Mesendoderm (in vitro differentiated cells): ENCODE measurements at regions not wholly inside any gene's neighbourhood (a gene's known extent, or its start where the extent isn't known, plus 50 kb on each side); places are given as distances from the start of the nearest gene placed in this dataset.

Source experiments
- DNase-seq: peaks from one replicate; pipeline ENCODE4 v3.0.0; 2013
- H2AK5ac ChIP-seq: 2 replicates; pipeline ENCODE4 v1.6.1; 2013; ENCODE audit warnings: low read length, inconsistent platforms
- H2BK120ac ChIP-seq: 2 replicates; pipeline ENCODE4 v1.6.1; 2013; ENCODE audit warnings: low read depth, mild to moderate bottlenecking, low read length, moderate library complexity, mixed read lengths
- H2BK15ac ChIP-seq: replicated peaks from 2 replicates; pipeline ENCODE4 v1.6.1; 2013; ENCODE audit warnings: low read depth, mild to moderate bottlenecking, moderate library complexity
- H2BK5ac ChIP-seq: 2 replicates; pipeline ENCODE4 v1.6.1; 2013; ENCODE audit warnings: low read length, inconsistent platforms
- H3K18ac ChIP-seq: 2 replicates; pipeline ENCODE4 v1.6.1; 2013; ENCODE audit warnings: mild to moderate bottlenecking, low read length, mixed read lengths
- H3K23ac ChIP-seq: one replicate; pipeline ENCODE4 v1.6.1; 2013; ENCODE audit warnings: low read length
- H3K27ac ChIP-seq: 2 replicates; pipeline ENCODE4 v1.5.1; 2013; ENCODE audit warnings: low read depth, mild to moderate bottlenecking, inconsistent platforms, low read length, moderate library complexity
- H3K27me3 ChIP-seq: 2 replicates; pipeline ENCODE4 v1.6.1; 2013; ENCODE audit warnings: low read length, control low read depth, mild to moderate bottlenecking, inconsistent platforms; ENCODE audit not compliant: insufficient read depth, poor library complexity
- H3K36me3 ChIP-seq: 2 replicates; pipeline ENCODE4 v1.6.1; 2013; ENCODE audit warnings: low read length, inconsistent platforms; ENCODE audit not compliant: control insufficient read depth, insufficient read depth
- H3K4ac ChIP-seq: one replicate; pipeline ENCODE4 v1.6.1; 2013; ENCODE audit warnings: low read depth, mild to moderate bottlenecking, low read length, moderate library complexity
- H3K4me1 ChIP-seq: 2 replicates; pipeline ENCODE4 v1.6.1; 2013; ENCODE audit warnings: low read depth, low read length, inconsistent platforms; ENCODE audit not compliant: control insufficient read depth
- H3K4me2 ChIP-seq: 2 replicates; pipeline ENCODE4 v1.6.1; 2013; ENCODE audit warnings: low read length
- H3K4me3 ChIP-seq: 2 replicates; pipeline ENCODE4 v1.5.1; 2013; ENCODE audit warnings: mild to moderate bottlenecking, low read length
- H3K56ac ChIP-seq: one replicate; pipeline ENCODE4 v1.6.1; 2013; ENCODE audit warnings: low read length
- H3K79me1 ChIP-seq: 2 replicates; pipeline ENCODE4 v1.6.1; 2013; ENCODE audit warnings: low read length, inconsistent platforms
- H3K79me2 ChIP-seq: 2 replicates; pipeline ENCODE4 v1.6.1; 2013; ENCODE audit warnings: mild to moderate bottlenecking, low read length; ENCODE audit not compliant: control insufficient read depth, insufficient read depth
- H3K9ac ChIP-seq: 2 replicates; pipeline ENCODE4 v1.6.1; 2013; ENCODE audit warnings: low read length, inconsistent platforms
- H4K5ac ChIP-seq: one replicate; pipeline ENCODE4 v1.6.1; 2013; ENCODE audit warnings: low read length
- H4K8ac ChIP-seq: one replicate; pipeline ENCODE4 v1.6.1; 2013; ENCODE audit warnings: low read depth, mild to moderate bottlenecking, control low read depth, low read length, moderate library complexity
- WGBS: extraction: QIAGEN DNeasy Blood & Tissue Kit; methylation state at CpG from one replicate; pipeline ENCODE4 v1.1.7; 2013; ENCODE audit warnings: low lambda C conversion rate, missing lambda C conversion rate; ENCODE audit not compliant: insufficient coverage; ENCODE audit errors: extremely low coverage; 5-methylcytosine and 5-hydroxymethylcytosine counted together

DNA sequence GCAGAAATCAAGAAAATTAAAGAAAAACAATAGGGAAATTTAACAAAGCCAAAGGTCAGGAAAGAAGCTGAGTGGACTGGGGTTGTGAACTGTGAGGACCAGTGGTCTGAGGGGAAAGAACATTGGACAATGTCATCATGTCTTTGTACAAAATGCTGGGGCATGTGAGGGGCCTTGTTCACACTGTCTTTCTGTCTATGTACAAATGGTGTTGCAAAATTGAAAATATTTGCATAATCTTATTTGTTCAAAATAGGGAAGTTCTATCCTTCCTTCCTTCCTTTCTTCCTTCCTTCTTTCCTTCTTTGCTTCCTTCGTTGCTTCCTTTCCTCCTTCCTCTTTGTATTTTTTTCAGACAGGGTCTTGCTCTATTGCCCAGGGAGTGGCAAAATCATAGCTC, 79.2 kb upstream of the SCEL start:
- Histone ChIP-seq H3K4me1 (no peaks in the 10 kb centered on the region), H3K56ac (no peak overlapping the region), H2BK15ac (no peak overlapping the region), H3K79me2 (no peaks in the 10 kb centered on the region), H2BK120ac (no peak overlapping the region), H3K27me3 (no peaks in the 10 kb centered on the region), H4K8ac (no peak overlapping the region), H3K4ac (no peak overlapping the region), H3K4me3 (no peak overlapping the region), H3K9ac (no peak overlapping the region), H3K27ac (no peak overlapping the region), H3K79me1 (no peaks in the 10 kb centered on the region), H2BK5ac (no peak overlapping the region), H3K4me2 (no peak overlapping the region), H3K36me3 (no peaks in the 10 kb centered on the region), H4K5ac (no peak overlapping the region), H3K18ac (no peak overlapping the region), H2AK5ac (no peak overlapping the region), H3K23ac (no peak overlapping the region)
- no CpG with 5 or more reads among the region's 1 CpG for WGBS
- DNase-seq: no peak

DNA sequence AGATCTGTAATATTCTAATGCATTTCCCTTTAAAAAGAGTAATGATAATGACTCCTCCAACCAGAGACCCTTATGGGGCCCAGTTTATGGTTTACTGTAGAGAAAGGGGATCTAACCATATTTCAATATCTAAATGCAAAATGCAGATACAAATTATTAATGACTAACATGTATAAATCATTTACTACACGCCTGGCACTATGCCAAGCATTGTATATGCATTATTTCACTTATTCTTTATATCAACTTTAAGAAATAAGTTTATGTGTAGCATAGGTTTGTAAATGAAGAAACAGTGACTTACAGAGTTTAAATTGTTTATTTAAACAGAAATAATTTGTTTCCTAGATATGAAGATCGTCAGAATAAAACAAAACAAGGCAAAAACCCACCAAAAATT, 86.2 kb upstream of the SCEL start:
- Histone ChIP-seq H3K79me2 (no peaks in the 10 kb centered on the region), H3K23ac (no peak overlapping the region), H2BK5ac (no peak overlapping the region), H3K4me2 (no peak overlapping the region), H2AK5ac (no peak overlapping the region), H3K9ac (no peak overlapping the region), H3K18ac (no peak overlapping the region), H3K27ac (no peak overlapping the region), H4K8ac (no peak overlapping the region), H3K4ac (no peak overlapping the region), H3K36me3 (no peaks in the 10 kb centered on the region), H2BK15ac (no peak overlapping the region), H2BK120ac (no peak overlapping the region), H4K5ac (no peak overlapping the region), H3K4me1 (no peaks in the 10 kb centered on the region), H3K4me3 (no peak overlapping the region), H3K79me1 (no peaks in the 10 kb centered on the region), H3K56ac (no peak overlapping the region), H3K27me3 (no peaks in the 10 kb centered on the region)
- DNase-seq: no peak
- WGBS: no CpG with 5 or more reads among the region's 2 CpGs

DNA sequence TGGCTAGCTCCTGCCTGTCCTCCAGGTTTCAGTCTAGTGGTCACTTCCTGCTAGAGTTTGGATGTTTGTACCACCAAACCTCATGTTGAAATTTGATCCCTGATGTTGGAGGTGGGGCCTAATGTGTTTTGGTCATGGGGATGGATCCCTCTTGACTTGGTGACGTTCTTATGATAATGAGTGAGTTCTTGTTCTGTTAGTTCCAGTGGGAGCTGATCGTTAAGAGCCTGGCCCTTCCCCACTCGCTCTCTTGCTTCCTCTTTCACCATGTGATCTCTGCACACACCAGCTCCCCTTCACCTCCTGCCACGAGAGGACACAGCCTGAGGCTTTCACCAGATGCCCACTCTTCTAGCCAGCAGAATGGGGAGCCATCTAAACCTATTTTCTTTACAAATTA, 86.8 kb upstream of the SCEL start:
- Histone ChIP-seq H3K23ac (no peak overlapping the region), H3K56ac (no peak overlapping the region), H3K36me3 (no peaks in the 10 kb centered on the region), H4K5ac (no peak overlapping the region), H3K9ac (no peak overlapping the region), H3K79me1 (no peaks in the 10 kb centered on the region), H2BK15ac (no peak overlapping the region), H2AK5ac (no peak overlapping the region), H3K18ac (no peak overlapping the region), H3K27ac (no peak overlapping the region), H3K4me2 (no peak overlapping the region), H3K4me1 (no peaks in the 10 kb centered on the region), H2BK120ac (no peak overlapping the region), H2BK5ac (no peak overlapping the region), H4K8ac (no peak overlapping the region), H3K4me3 (no peak overlapping the region), H3K4ac (no peak overlapping the region), H3K27me3 (no peaks in the 10 kb centered on the region), H3K79me2 (no peaks in the 10 kb centered on the region)
- DNase-seq: peak; percentile 3
- WGBS: no CpG with 5 or more reads among the region's 4 CpGs

DNA sequence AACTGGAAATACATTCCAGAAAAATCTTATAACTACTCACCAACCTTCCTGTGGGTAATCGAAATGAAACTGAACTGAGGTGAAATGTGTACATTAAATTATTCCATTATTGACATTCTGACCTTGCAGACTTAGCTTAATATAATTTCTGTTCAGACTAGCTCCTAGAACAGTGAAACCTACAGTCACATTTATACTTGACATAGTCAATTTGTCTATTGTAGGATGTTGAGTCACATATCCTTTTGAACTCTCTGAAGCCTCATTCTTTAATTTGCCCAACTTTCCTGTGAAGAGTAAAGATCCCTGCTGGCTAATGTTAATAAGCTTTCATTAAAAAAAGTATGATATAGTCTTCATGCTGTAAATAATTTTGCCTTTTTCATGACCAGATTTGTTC, 92.0 kb upstream of the SCEL start:
- no peak overlapping the region for H2BK120ac ChIP-seq
- H3K23ac ChIP-seq: no peak overlapping the region
- no peak overlapping the region for H2BK5ac ChIP-seq
- no peak overlapping the region for H3K4me2 ChIP-seq
- H4K8ac ChIP-seq: no peak overlapping the region
- WGBS: no CpG with 5 or more reads among the region's 1 CpG
- no peaks in the 10 kb centered on the region for H3K4me1 ChIP-seq
- no peak overlapping the region for H4K5ac ChIP-seq
- no peak overlapping the region for H2BK15ac ChIP-seq
- no peaks in the 10 kb centered on the region for H3K79me1 ChIP-seq
- no peak overlapping the region for H3K4ac ChIP-seq
- no peak overlapping the region for H3K9ac ChIP-seq
- DNase-seq: no peak
- H3K36me3 ChIP-seq: no peaks in the 10 kb centered on the region
- H3K56ac ChIP-seq: no peak overlapping the region
- H3K27me3 ChIP-seq: no peaks in the 10 kb centered on the region
- no peak overlapping the region for H3K4me3 ChIP-seq
- H3K79me2 ChIP-seq: no peaks in the 10 kb centered on the region
- no peak overlapping the region for H3K27ac ChIP-seq
- H2AK5ac ChIP-seq: no peak overlapping the region
- no peak overlapping the region for H3K18ac ChIP-seq

DNA sequence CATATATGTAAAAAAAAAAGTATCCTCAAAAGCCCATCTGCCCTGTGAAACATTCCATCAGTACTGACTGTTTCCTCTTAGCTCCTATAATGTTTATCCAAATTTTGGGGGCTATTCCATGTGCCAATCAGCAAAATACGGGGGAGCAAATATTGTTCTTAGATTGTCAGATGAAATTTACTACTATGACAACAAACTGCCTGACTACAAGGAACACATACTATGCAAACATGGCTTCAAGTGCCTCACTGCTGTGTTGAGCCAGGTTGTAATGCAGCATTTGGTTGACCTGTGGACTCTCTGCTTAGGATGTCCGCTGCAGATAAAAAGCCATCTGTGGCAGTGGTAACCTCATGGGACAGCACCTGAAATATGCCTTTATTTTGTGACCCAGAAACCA, 98.2 kb upstream of the SCEL start:
- no peak for DNase-seq
- Histone ChIP-seq H2AK5ac (no peak overlapping the region), H3K56ac (no peak overlapping the region), H3K79me1 (no peaks in the 10 kb centered on the region), H3K36me3 (no peaks in the 10 kb centered on the region), H4K5ac (no peak overlapping the region), H3K18ac (no peak overlapping the region), H3K27me3 (no peaks in the 10 kb centered on the region), H3K9ac (no peak overlapping the region), H3K4ac (no peak overlapping the region), H2BK15ac (no peak overlapping the region), H3K23ac (no peak overlapping the region), H3K27ac (no peak overlapping the region), H2BK120ac (no peak overlapping the region), H3K4me3 (no peak overlapping the region), H3K4me1 (no peaks in the 10 kb centered on the region), H3K4me2 (no peak overlapping the region), H4K8ac (no peak overlapping the region), H2BK5ac (no peak overlapping the region), H3K79me2 (no peaks in the 10 kb centered on the region)
- WGBS: no CpG with 5 or more reads among the region's 2 CpGs

DNA sequence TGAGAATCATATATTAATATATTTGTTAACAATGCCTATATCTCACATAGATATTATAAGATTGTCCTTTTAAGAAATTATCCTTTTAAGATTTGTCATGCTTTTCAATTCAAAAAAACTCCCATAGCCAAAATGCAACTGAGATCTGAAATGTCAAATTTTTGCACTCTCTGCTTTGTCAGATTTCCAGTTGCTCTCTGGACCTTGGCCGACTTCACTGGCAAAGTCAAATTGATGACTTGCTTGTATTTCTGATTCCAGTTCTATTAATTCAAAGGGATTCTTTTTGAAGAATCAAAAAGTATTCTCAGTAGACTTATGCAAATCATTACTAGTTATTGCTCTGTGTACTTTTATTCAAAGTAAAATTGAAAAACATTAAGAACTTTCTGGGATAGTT, 101.2 kb upstream of the SCEL start:
- Histone ChIP-seq H4K5ac (no peak overlapping the region), H2BK15ac (no peak overlapping the region), H3K18ac (no peak overlapping the region), H3K27ac (no peak overlapping the region), H3K27me3 (no peaks in the 10 kb centered on the region), H2AK5ac (no peak overlapping the region), H3K4ac (no peak overlapping the region), H3K36me3 (no peaks in the 10 kb centered on the region), H3K4me3 (no peak overlapping the region), H3K79me1 (no peaks in the 10 kb centered on the region), H3K9ac (no peak overlapping the region), H3K4me2 (no peak overlapping the region), H4K8ac (no peak overlapping the region), H2BK5ac (no peak overlapping the region), H2BK120ac (no peak overlapping the region), H3K56ac (no peak overlapping the region), H3K4me1 (no peaks in the 10 kb centered on the region), H3K23ac (no peak overlapping the region), H3K79me2 (no peaks in the 10 kb centered on the region)
- no CpG with 5 or more reads among the region's 1 CpG for WGBS
- DNase-seq: no peak
